GM23338 (cell line): ENCODE measurements at regions not wholly inside any gene's neighbourhood (a gene's known extent, or its start where the extent isn't known, plus 50 kb on each side); places are given as distances from the start of the nearest gene placed in this dataset.

Experiments used
- ATAC-seq: fragments of 200-7000 bp; cut with Tn5 transposase; 3 replicates; pipeline ENCODE4 v1.9.1; 2020
- DNase-seq: peaks from one replicate; pipeline ENCODE4 v3.0.0-alpha.2; 2015; ENCODE audit warnings: low spot score
- H2AFZ ChIP-seq: fragments of 200-600 bp; sonication (generic); 2 replicates; pipeline ENCODE4 v1.8.0; 2016; ENCODE audit warnings: antibody characterized with exemption, mild to moderate bottlenecking, moderate library complexity
- H3F3A ChIP-seq: fragments of 200-600 bp; sonication (generic); replicated peaks from 2 replicates; pipeline ENCODE4 v1.8.0; 2017; ENCODE audit warnings: antibody characterized with exemption, mixed run types, low read depth
- H3K27ac ChIP-seq: fragments of 200-600 bp; sonication (generic); 2 replicates; pipeline ENCODE4 v1.6.1; 2016; ENCODE audit warnings: low read depth
- H3K27me3 ChIP-seq: fragments of 200-600 bp; sonication (generic); 2 replicates; pipeline ENCODE4 v1.8.0; 2016; ENCODE audit warnings: mild to moderate bottlenecking, mixed run types, moderate library complexity; ENCODE audit not compliant: insufficient read depth
- H3K36me3 ChIP-seq: fragments of 200-600 bp; sonication (generic); 2 replicates; pipeline ENCODE4 v1.8.0; 2016; ENCODE audit warnings: mild to moderate bottlenecking; ENCODE audit not compliant: insufficient read depth
- H3K4me1 ChIP-seq: fragments of 200-600 bp; sonication (generic); 2 replicates; pipeline ENCODE4 v1.8.0; 2016; ENCODE audit warnings: mild to moderate bottlenecking, moderate library complexity; ENCODE audit not compliant: insufficient read depth
- H3K4me2 ChIP-seq: fragments of 200-600 bp; sonication (generic); 2 replicates; pipeline ENCODE4 v1.7.1; 2017; ENCODE audit warnings: mixed run types
- H3K4me3 ChIP-seq: fragments of 200-600 bp; sonication (generic); 2 replicates; pipeline ENCODE4 v1.6.1; 2016; ENCODE audit warnings: mixed run types
- H3K79me2 ChIP-seq: fragments of 200-600 bp; sonication (generic); replicated peaks from 2 replicates; pipeline ENCODE4 v1.8.0; 2017; ENCODE audit warnings: mild to moderate bottlenecking; ENCODE audit not compliant: insufficient read depth
- H3K9me2 ChIP-seq: fragments of 200-600 bp; sonication (generic); 2 replicates; pipeline ENCODE4 v1.8.0; 2017; ENCODE audit not compliant: insufficient read depth
- H4K20me1 ChIP-seq: fragments of 200-600 bp; sonication (generic); replicated peaks from 2 replicates; pipeline ENCODE4 v1.8.0; 2017; ENCODE audit warnings: mild to moderate bottlenecking; ENCODE audit not compliant: insufficient read depth
- H3K27ac Mint-ChIP-seq: 2 replicates; pipeline ENCODE4 v1.8.0; 2020; ENCODE audit warnings: inconsistent platforms, mild to moderate bottlenecking, moderate library complexity, mixed read lengths
- H3K27me3 Mint-ChIP-seq: 3 replicates; pipeline ENCODE4 v1.8.0; 2022; ENCODE audit warnings: low read depth, mild to moderate bottlenecking, moderate library complexity, mixed read lengths, inconsistent platforms; ENCODE audit not compliant: insufficient read depth, poor library complexity
- H3K36me3 Mint-ChIP-seq: 3 replicates; pipeline ENCODE4 v1.8.0; 2021; ENCODE audit warnings: low read depth, mild to moderate bottlenecking, inconsistent platforms, moderate library complexity, mixed read lengths
- H3K4me1 Mint-ChIP-seq: 3 replicates; pipeline ENCODE4 v1.8.0; 2020; ENCODE audit warnings: mild to moderate bottlenecking, inconsistent platforms, mixed read lengths
- H3K4me3 Mint-ChIP-seq: 3 replicates; pipeline ENCODE4 v1.8.0; 2021; ENCODE audit warnings: moderate library complexity, mild to moderate bottlenecking, inconsistent platforms, mixed read lengths
- H3K9me3 Mint-ChIP-seq: 3 replicates; pipeline ENCODE4 v1.8.0; 2020; ENCODE audit warnings: moderate library complexity, mild to moderate bottlenecking, inconsistent platforms, mixed read lengths
- CTCF ChIP-seq, 2 experiments: fragments of 200-600 bp in 1 of 2; sonication (generic) in 1 of 2; conservative IDR thresholded peaks; 2 replicates each; pipeline versions ENCODE4 v1.5.1 to v1.6.1; 2016 to 2017; ENCODE audit warnings: antibody characterized with exemption in 2 of 2, low read depth in 2 of 2, mild to moderate bottlenecking in 2 of 2, moderate library complexity in 1 of 2
- ETS1 ChIP-seq: IDR thresholded peaks from 2 replicates; pipeline ENCODE4 v1.6.1; 2016; ENCODE audit warnings: antibody characterized with exemption
- EZH2 ChIP-seq: fragments of 200-600 bp; sonication (generic); IDR thresholded peaks from one replicate; pipeline ENCODE4 v1.8.0; 2017; ENCODE audit warnings: antibody characterized with exemption, mild to moderate bottlenecking, low read depth; ENCODE audit not compliant: unreplicated experiment
- EZH2phosphoT487 ChIP-seq: fragments of 200-600 bp; sonication (generic); IDR thresholded peaks from one replicate; pipeline ENCODE4 v1.8.1; 2018; ENCODE audit warnings: antibody characterized with exemption; ENCODE audit not compliant: unreplicated experiment
- JUNB ChIP-seq: IDR thresholded peaks from one replicate; pipeline ENCODE4 v1.6.1; 2016; ENCODE audit warnings: antibody characterized with exemption; ENCODE audit not compliant: unreplicated experiment
- NANOG ChIP-seq: IDR thresholded peaks from 2 replicates; pipeline ENCODE4 v1.6.1; 2016; ENCODE audit warnings: antibody characterized with exemption, borderline replicate concordance
- REST ChIP-seq: IDR thresholded peaks from one replicate; pipeline ENCODE4 v1.6.1; 2018; ENCODE audit warnings: antibody characterized with exemption; ENCODE audit not compliant: unreplicated experiment
- STAT1 ChIP-seq: IDR thresholded peaks from one replicate; pipeline ENCODE4 v1.6.1; 2016; ENCODE audit warnings: antibody characterized with exemption; ENCODE audit not compliant: unreplicated experiment
- ZNF114 ChIP-seq: fragments of 250-450 bp; sonication (Bioruptor Pico); IDR thresholded peaks from 2 replicates; pipeline ENCODE4 v1.5.0; 2020; ENCODE audit warnings: mild to moderate bottlenecking, moderate library complexity
- ZNF331 ChIP-seq: fragments of 250-450 bp; sonication (Bioruptor Pico); IDR thresholded peaks from 2 replicates; pipeline ENCODE4 v1.5.0; 2020; ENCODE audit warnings: low read depth, mild to moderate bottlenecking, moderate library complexity

GRCh38 chr16:86355951-86356350 is 154.4 kb upstream of the FOXF1 start:
- Mint-ChIP-seq H3K9me3 (peaks cover 17% of the 10 kb centered on the region), H3K36me3 (peaks cover 12% of the 10 kb centered on the region)

GRCh38 chr16:86356804-86357203 is 153.5 kb upstream of the FOXF1 start:
- no peaks in the 10 kb centered on the region for H3K27me3 ChIP-seq
- no peak for TF ChIP-seq ZNF331 (CRISPR knock-in tag)
- TF ChIP-seq NANOG: no peak
- TF ChIP-seq REST: no peak
- TF ChIP-seq STAT1: no peak
- no peak for TF ChIP-seq EZH2
- TF ChIP-seq ZNF114: no peak
- TF ChIP-seq CTCF (conservative IDR thresholded peaks at IDR 0.05; ENCODE audit: low read depth in 2 of 2): no peak
- TF ChIP-seq ETS1: no peak
- TF ChIP-seq EZH2phosphoT487: no peak
- TF ChIP-seq JUNB: no peak

More at GRCh38 chr16:86355951-86356350, 154.4 kb upstream of the FOXF1 start:
- ATAC-seq: no peak
- Histone ChIP-seq H3K27me3 (no peaks in the 10 kb centered on the region), H3K9me2 (no peaks in the 10 kb centered on the region), H3K4me1 (peaks cover 23% of the 10 kb centered on the region), H3K36me3 (no peaks in the 10 kb centered on the region), H3K79me2 (no peaks in the 10 kb centered on the region), H2AFZ (no peak overlapping the region), H4K20me1 (no peaks in the 10 kb centered on the region), H3F3A (0 out of 2 replicates have a peak, but pooled peaks cover 2% of the 10 kb centered on the region), H3K27ac (no peak overlapping the region), H3K4me3 (no peak overlapping the region), H3K4me2 (no peak overlapping the region)
- Mint-ChIP-seq H3K27me3 (peaks cover 9% of the 10 kb centered on the region), H3K4me1 (peaks cover 33% of the 10 kb centered on the region), H3K4me3 (no peak overlapping the region), H3K27ac (no peak overlapping the region)
- TF ChIP-seq EZH2phosphoT487 (no peak), ZNF331 (CRISPR knock-in tag) (peak; percentile 98)
- DNase-seq: no peak

More at GRCh38 chr16:86356804-86357203, 153.5 kb upstream of the FOXF1 start:
- H3K27ac Mint-ChIP-seq: no peak overlapping the region
- Histone ChIP-seq H3K27ac (no peak overlapping the region), H2AFZ (no peak overlapping the region), H3K4me2 (no peak overlapping the region), H3K4me1 (peaks cover 23% of the 10 kb centered on the region), H3K36me3 (no peaks in the 10 kb centered on the region), H3F3A (0 out of 2 replicates have a peak, but pooled peaks cover 2% of the 10 kb centered on the region), H4K20me1 (no peaks in the 10 kb centered on the region), H3K4me3 (no peak overlapping the region), H3K9me2 (no peaks in the 10 kb centered on the region), H3K79me2 (no peaks in the 10 kb centered on the region)
- DNase-seq (no peak), ATAC-seq (no peak)
- H3K36me3 Mint-ChIP-seq: peaks cover 12% of the 10 kb centered on the region
- peaks cover 9% of the 10 kb centered on the region for H3K27me3 Mint-ChIP-seq
- H3K4me1 Mint-ChIP-seq: peaks cover 27% of the 10 kb centered on the region
- peaks cover 17% of the 10 kb centered on the region for H3K9me3 Mint-ChIP-seq
- H3K4me3 Mint-ChIP-seq: no peak overlapping the region
